ENCODE measurements at regions not wholly inside any gene's neighbourhood (a gene's known extent, or its start where the extent isn't known, plus 50 kb on each side); places are given as distances from the start of the nearest gene placed in this dataset.
"Not testable (repeated sequence)": the region's sequence is repeated elsewhere in the genome, so short reads cannot be mapped to it uniquely, and the experiment has no call there.

DNA sequence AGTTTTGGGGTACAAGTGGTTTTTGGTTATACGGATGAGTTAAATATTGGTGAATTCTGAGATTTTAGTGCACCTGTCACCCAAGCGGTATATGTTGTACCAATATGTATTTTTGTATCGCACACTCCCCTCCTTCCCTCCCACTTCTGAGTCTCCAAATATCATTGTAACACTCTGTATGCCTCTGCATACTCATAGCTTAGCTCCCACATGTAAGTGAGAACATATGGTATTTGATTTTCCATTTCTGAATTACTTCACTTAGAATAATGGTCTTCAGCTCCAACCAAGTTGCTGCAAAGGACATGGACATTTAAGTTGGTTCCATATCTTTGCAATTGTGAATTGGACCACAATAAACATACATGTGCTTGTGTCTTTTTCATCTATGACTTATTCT is 103.0 kb upstream of the ADAMTS3 start:
- Mint-ChIP-seq H3K9me3 (no peaks in the 10 kb centered on the region), H3K4me1 (no peaks in the 10 kb centered on the region), H3K27ac (no peak overlapping the region), H3K27me3 (peaks cover 8% of the 10 kb centered on the region), H3K4me3 (no peak overlapping the region), H3K36me3 (no peaks in the 10 kb centered on the region)
- no peak for DNase-seq

- no peaks in the 10 kb centered on the region for H3K4me1 Mint-ChIP-seq
Measured at GRCh38 chr4:72670521-72670920, 101.5 kb upstream of the ADAMTS3 start.

DNA sequence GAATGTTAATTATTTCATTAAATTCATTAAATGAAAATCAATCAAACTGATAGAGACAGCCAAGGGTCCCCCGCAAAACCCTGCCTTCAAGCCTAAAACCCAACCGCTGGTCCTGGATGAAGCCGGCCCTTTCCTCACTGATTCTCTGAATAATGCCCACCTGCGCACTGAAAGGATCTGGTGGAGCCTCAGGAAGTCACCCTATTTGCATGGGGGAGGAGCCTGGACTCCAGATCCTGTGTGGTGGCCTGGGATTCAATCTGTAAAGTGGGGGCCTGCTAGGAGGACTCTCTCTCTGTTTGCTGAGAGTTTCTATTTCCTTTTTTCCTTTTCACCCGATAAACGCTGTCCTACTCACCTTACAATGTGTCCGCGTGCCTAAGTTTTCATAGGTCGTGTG is 97.9 kb upstream of the ADAMTS3 start:
- DNase-seq = no peak
- Mint-ChIP-seq H3K4me1 (no peaks in the 10 kb centered on the region), H3K4me3 (no peak overlapping the region), H3K36me3 (no peaks in the 10 kb centered on the region), H3K9me3 (no peaks in the 10 kb centered on the region), H3K27me3 (peaks cover 6% of the 10 kb centered on the region), H3K27ac (no peak overlapping the region)

More at GRCh38 chr4:72670521-72670920, 101.5 kb upstream of the ADAMTS3 start:
- Mint-ChIP-seq H3K27ac (no peak overlapping the region), H3K27me3 (no peaks in the 10 kb centered on the region), H3K9me3 (no peaks in the 10 kb centered on the region), H3K36me3 (no peaks in the 10 kb centered on the region), H3K4me3 (no peak overlapping the region)
- no peak for DNase-seq

DNA sequence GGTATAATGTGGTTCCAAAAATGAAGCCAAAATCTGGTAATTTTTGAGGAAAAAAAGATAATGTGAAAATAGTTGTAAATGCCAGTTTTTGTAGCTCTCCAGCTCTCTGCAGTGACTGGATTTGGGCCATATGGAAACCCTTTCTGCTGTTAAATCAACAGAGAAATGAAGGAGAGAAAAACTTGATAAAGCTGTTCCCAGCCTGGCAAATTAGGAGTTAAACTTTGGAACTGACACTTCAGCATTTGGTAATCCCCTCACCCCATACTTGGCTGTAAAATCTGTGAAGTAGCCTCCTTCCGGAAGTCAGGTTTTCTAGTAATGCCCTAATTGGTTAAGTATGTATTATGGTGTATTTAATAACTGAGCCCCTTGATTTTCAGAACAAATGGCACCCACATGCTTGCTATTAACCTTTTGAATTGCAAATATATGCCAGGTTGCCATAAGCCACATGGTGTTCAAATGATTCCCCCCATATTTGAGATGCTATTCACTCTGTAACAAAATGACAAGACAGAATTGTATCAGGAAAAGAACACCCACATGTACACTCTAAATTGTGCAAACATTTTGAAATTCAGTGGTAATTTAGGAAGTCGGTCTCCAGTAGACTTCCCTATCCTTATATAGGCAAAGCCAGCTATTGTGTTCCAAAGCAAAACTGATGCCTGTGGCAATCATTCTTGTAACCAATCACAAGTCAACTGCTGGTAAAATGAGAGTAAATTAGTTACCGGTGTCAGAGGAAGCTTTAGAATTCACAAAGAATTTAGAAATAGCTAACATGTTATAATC is 96.3 kb upstream of the ADAMTS3 start:
- Mint-ChIP-seq H3K27ac (no peak overlapping the region), H3K27me3 (peaks cover 6% of the 10 kb centered on the region), H3K9me3 (no peaks in the 10 kb centered on the region), H3K4me3 (no peak overlapping the region), H3K36me3 (no peaks in the 10 kb centered on the region), H3K4me1 (no peaks in the 10 kb centered on the region)
- DNase-seq = no peak

GRCh38 chr4:72663828-72664227 is 94.8 kb upstream of the ADAMTS3 start:
- Mint-ChIP-seq H3K4me3 (no peak overlapping the region), H3K36me3 (no peaks in the 10 kb centered on the region), H3K4me1 (no peaks in the 10 kb centered on the region), H3K27me3 (peaks cover 6% of the 10 kb centered on the region), H3K9me3 (no peaks in the 10 kb centered on the region), H3K27ac (no peak overlapping the region)
- DNase-seq = no peak

- Mint-ChIP-seq H3K27ac (no peak overlapping the region), H3K27me3 (peaks cover 6% of the 10 kb centered on the region), H3K9me3 (no peaks in the 10 kb centered on the region), H3K4me3 (no peak overlapping the region), H3K4me1 (no peaks in the 10 kb centered on the region), H3K36me3 (no peaks in the 10 kb centered on the region)
- DNase-seq = no peak
Measured at GRCh38 chr4:72661830-72662229, 92.8 kb upstream of the ADAMTS3 start.

DNA sequence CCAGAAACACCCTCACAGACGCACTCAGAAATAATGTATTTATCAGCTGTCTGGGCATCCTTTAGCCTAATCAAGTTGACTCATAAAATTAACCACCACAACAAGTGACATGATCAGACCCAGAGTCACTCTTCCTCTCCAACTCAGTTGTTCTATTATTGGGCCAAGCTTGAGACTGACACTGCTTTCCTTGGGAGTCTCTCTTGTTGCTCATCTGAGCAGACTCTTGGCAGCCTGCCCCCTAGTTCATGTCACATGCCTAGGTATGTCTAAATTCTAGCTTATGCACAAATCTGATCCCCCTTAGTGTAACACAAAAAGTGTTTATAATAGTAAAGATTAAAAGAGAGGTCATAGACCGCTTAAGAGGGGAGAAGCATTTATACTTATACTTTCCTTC is 72.6 kb upstream of the ADAMTS3 start:
- H3K4me1 Mint-ChIP-seq = no peaks in the 10 kb centered on the region

DNA sequence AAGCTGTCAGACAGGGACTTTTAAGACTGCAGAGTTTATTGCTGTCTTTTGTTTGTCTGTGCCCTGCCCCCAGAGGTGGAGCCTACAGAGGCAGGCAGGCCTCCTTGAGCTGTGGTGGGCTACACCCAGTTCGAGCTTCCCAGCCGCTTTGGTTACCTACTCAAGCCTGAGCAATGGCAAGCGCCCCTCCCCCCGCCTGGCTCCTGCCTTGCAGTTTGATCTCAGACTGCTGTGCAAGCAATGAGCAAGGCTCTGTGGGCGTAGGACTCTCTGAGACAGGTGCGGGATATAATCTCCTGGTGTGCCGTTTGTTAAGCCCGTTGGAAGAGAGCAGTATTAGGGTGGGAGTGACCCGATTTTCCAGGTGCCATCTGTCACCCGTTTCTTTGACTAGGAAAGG is 67.8 kb upstream of the ADAMTS3 start:
- H3K36me3 Mint-ChIP-seq, DNase-seq, H3K4me1 Mint-ChIP-seq, H3K4me3 Mint-ChIP-seq, H3K27me3 Mint-ChIP-seq, H3K27ac Mint-ChIP-seq, H3K9me3 Mint-ChIP-seq: not testable (repeated sequence)

More for the DNA sequence above, 72.6 kb upstream of the ADAMTS3 start:
- Mint-ChIP-seq H3K27me3 (no peaks in the 10 kb centered on the region), H3K27ac (no peak overlapping the region), H3K4me3 (no peak overlapping the region), H3K36me3 (no peaks in the 10 kb centered on the region), H3K9me3 (no peaks in the 10 kb centered on the region)
- no peak for DNase-seq

DNA sequence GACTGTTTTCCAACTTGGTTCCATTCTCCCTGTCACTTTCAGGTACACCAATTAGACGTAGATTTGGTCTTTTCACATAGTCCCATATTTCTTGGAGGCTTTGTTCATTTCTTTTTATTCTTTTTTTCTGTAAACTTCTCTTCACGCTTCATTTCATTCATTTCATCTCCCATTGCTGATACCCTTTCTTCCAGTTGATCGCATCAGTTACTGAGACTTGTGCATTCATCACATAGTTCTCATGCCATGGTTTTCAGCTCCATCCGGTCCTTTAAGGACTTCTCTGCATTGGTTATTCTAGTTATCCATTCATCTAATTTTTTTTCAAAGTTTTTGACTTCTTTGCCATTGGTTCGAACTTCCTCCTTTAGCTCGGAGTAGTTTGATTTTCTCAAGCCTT is 66.9 kb upstream of the ADAMTS3 start:
- H3K27me3 Mint-ChIP-seq, DNase-seq, H3K4me1 Mint-ChIP-seq, H3K27ac Mint-ChIP-seq, H3K36me3 Mint-ChIP-seq, H3K9me3 Mint-ChIP-seq, H3K4me3 Mint-ChIP-seq: not testable (repeated sequence)

GRCh38 chr4:72632253-72632652 is 63.2 kb upstream of the ADAMTS3 start:
- not testable (repeated sequence) for H3K4me1 Mint-ChIP-seq, H3K9me3 Mint-ChIP-seq, H3K36me3 Mint-ChIP-seq, H3K27ac Mint-ChIP-seq, H3K4me3 Mint-ChIP-seq, H3K27me3 Mint-ChIP-seq, DNase-seq

GRCh38 chr4:72631296-72631695 is 62.3 kb upstream of the ADAMTS3 start:
- Mint-ChIP-seq H3K9me3 (no peaks in the 10 kb centered on the region), H3K27ac (no peak overlapping the region), H3K36me3 (no peaks in the 10 kb centered on the region), H3K4me1 (no peaks in the 10 kb centered on the region), H3K27me3 (no peaks in the 10 kb centered on the region), H3K4me3 (no peak overlapping the region)
- DNase-seq = no peak

- Mint-ChIP-seq H3K9me3 (no peaks in the 10 kb centered on the region), H3K27me3 (no peaks in the 10 kb centered on the region), H3K27ac (no peak overlapping the region), H3K4me1 (no peaks in the 10 kb centered on the region), H3K4me3 (no peak overlapping the region), H3K36me3 (no peaks in the 10 kb centered on the region)
- no peak for DNase-seq
Measured at GRCh38 chr4:72629540-72629939, 60.5 kb upstream of the ADAMTS3 start.

GRCh38 chr4:72627723-72628122 is 58.7 kb upstream of the ADAMTS3 start:
- no peaks in the 10 kb centered on the region for H3K4me1 Mint-ChIP-seq

More at GRCh38 chr4:72627723-72628122, 58.7 kb upstream of the ADAMTS3 start:
- H3K9me3 Mint-ChIP-seq = no peaks in the 10 kb centered on the region
- H3K27me3 Mint-ChIP-seq = no peaks in the 10 kb centered on the region
- no peak for DNase-seq
- H3K27ac Mint-ChIP-seq = no peak overlapping the region
- no peak overlapping the region for H3K4me3 Mint-ChIP-seq
- H3K36me3 Mint-ChIP-seq = no peaks in the 10 kb centered on the region
